DMS53 treated with DMSO at 0.1 percent for 48 hours (cell line): ENCODE measurements at regions not wholly inside any gene's neighbourhood (a gene's known extent, or its start where the extent isn't known, plus 50 kb on each side); places are given as distances from the start of the nearest gene placed in this dataset.
"Not testable (repeated sequence)": the region's sequence is repeated elsewhere in the genome, so short reads cannot be mapped to it uniquely, and the experiment has no call there.

Experiments used
- DNase-seq: peaks from one replicate; lab custom pipeline; 2025; ENCODE audit not compliant: unreplicated experiment; lab: John Stamatoyannopoulos, UW

GRCh38 chr15:26032162-26032846 is 169.2 kb upstream of the ATP10A start:
- no peak for DNase-seq

- not testable (repeated sequence) for DNase-seq
These were observed 166.5 kb upstream of the ATP10A start for GRCh38 chr15:26029586-26029985.

DNA sequence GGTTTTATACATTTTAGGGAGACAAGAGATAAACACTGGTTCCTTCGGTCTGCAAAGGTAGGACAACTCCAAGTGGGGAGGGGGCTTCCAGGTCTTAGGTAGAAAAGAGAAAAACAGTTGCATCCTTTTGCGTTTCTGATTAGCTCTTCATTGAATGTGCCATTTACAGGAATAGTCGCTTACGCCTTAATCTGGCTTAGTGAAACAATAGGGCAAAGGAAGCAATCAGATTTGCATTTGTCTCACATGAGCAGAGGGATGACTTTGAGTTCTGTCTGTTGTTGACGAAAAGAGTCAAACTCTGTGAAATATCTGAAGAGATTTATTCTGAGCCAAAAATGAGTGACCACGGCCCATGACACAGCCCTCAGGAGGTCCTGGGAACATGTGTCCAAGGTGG is 166.0 kb upstream of the ATP10A start:
- no peak for DNase-seq

DNA sequence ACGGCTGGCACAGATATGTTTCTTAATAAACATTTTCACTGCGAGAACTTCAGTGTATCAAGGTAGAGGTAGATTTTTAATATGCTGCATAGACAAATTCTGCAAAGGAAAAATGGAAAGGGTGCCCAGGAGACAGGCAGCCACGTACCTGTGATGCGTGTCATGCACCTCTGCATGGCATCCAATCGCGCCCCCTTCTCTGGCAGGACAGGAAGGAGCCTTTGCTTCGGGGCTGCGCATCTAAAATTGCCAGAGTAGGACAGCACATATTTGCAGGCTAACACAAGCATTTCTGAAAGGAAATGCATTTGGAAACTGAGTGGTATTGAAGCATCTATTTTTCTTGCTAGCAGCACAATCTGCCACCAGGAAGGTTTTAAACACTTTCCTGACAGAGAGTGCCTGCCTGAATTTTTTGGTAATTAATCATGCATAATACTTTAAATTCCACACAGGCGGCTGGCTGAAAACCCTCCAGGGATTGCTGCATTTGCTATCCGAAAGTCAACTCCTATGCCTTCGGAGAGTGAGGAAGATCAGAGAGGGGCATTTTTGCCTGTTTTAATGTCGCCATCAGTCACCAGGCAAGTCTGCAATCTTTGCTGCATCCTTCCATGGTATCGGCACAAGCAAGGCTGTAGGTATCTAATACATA is 165.1 kb upstream of the ATP10A start:
- no peak for DNase-seq

DNA sequence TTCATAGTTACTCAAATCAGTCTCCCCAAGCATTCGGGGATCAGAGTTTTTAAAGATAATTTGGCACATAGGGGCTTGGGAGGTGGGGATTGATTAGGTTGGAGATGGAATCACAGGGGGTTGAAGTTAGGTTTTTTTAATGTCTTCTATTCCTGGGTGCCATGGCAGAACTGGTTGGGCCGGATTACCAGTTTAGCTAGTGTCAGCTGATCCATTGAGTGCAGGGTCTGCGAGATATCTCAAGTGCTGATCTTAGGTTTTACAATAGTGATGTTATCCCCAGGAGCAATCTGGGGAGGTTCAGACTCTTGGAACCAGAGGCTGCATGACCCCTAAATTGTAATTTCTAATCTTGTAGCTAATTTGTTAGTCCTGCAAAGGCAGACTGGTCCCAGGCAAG is 163.5 kb upstream of the ATP10A start:
- not testable (repeated sequence) for DNase-seq

GRCh38 chr15:26024241-26024640 is 161.1 kb upstream of the ATP10A start:
- DNase-seq = no peak

- no peak for DNase-seq
These were observed 160.6 kb upstream of the ATP10A start for GRCh38 chr15:26023691-26024090.

DNA sequence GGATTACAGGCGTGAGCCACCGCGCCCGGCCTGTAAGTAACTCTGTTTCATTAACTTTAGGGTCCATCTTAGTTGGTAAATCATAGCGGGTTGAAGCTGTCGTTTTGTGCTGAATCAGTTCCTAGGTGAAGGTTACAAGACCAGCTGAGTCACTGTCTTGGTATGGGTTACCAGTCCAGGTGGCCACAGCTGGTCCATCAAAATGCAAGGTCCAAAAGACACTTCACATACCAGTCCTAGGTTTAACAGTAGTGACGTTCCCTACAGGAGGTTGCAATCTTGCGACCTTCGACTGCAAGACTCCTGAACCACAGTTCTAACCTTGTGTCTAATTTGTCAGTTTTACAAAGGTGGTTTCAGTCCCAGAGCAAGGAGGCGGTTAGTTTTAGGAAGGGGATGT is 160.1 kb upstream of the ATP10A start:
- DNase-seq = no peak

GRCh38 chr15:26020871-26021270 is 157.7 kb upstream of the ATP10A start:
- DNase-seq = no peak

DNA sequence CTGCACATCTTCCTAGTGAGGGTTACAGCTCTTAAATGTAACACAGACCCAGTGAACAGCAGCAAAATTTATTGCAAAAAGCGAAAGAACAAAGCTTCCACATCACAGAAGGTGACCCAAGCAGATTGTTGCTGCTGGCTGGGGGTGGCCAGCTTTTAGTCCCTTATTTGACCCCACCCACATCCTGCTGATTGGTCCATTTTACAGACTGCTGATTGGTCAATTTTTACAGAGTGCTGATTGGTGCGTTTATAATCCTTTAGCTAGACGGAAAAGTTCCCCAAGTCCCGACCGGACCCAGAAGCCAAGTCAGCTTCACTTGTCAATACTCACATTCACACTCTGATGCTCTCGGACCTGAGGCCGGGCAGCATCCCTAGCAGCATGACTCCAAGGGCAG is 154.5 kb upstream of the ATP10A start:
- DNase-seq = no peak

DNA sequence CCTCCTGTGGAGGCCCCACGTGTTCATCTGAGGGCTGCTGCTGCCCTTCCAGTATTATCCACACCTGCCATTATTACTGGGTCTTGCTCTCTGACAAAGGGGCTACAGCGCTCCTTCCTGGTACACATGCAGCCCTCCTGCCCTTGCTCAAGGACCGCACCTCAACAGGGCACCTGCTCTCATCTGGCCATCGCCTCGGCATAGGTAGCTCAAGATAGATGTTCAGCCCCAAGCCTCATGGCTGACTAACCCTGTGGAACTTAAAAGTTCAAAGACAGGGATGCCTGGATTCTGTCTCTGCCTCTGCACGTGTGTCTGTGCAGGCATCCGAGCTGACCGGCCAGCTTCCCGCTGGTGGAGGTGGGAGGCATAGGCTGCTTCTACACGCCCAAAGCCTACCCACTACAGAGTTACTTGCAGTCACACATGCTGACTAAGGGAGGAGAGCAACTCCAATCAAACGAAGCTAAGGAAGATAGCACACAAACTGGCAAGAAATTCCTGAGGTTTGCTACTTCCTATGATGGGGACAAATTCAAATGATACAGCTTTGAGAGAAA is 152.5 kb upstream of the ATP10A start:
- DNase-seq = no peak

DNA sequence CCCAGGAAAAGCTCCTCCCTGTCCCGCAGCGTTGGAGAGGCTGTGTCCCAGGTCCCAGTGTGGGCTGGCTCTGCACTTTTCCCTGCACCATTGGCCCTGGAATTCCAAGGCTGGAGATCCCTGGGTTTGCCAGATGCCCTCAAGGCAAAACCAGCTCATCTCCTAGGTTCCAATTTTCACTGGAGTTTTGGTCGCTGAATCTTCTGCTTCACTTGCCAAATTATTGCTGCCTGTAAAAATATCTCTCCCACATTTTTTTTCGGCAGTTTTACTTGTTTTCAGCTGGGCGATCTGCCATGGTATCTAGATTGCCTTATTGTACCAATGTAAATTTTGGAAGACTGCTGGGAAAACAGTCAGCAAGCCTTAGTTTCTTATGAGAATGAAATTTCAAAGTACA is 150.9 kb upstream of the ATP10A start:
- DNase-seq = no peak

GRCh38 chr15:26011916-26012315 is 148.8 kb upstream of the ATP10A start:
- no peak for DNase-seq

DNA sequence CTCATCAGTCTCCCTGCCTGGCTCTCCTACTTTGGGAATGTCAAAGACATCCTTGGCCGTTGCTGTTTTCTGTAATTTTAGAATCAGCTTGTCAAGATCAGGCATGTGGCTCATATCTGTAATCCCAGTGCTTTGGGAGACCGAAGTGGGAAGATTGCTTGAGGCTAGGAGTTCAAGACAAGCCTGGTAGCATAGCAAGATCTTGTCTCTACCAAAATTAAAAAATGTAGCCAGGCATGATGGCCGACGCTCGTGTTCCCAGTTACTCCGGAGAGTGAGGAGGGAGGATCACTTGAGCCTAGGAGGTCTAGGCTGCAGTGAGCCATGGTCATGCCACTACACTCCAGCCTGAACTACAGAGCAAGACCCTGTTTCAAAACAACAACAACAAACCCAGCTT is 144.0 kb upstream of the ATP10A start:
- no peak for DNase-seq

DNA sequence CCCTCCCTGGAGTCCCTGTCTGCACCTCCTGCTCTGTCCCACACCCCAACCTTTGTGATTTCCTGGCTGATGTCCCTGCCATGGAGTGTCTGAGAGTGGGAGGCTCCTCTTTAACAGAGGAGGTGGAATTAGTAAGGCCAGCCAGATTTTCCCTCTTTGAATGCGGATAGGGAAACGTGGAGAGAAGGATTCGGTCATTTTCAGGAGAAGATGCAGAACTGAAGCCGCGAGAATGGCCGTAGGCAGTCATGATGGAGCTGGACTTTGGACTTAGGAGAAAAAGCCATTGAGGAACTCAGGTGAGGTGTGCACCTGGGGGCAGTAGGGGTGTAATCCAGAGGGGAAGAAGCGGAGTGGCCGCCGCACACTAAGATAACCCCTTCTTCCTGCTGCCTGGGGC is 138.1 kb upstream of the ATP10A start:
- DNase-seq = no peak

GRCh38 chr15:25993506-25993905 is 130.4 kb upstream of the ATP10A start:
- no peak for DNase-seq

DNA sequence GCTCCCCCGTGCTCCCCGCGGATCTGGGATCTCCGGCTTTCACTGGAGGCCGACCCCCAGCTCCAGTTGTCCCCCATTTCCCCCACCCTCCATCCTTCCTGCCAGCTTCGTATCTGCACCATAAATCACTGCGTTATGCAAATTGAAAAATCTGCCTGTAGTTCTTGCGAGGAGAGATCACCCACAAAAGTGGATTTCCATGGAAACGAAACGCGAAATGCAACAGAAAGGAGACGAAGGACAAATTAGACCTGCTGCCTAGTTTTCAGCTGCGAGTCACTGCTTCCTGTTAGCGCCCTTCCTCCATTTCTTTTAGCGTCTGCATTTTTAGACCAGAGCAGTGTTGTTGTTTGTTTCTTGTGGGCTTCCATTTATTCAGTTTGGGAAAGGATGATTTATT is 127.1 kb upstream of the ATP10A start:
- DNase-seq = no peak

DNA sequence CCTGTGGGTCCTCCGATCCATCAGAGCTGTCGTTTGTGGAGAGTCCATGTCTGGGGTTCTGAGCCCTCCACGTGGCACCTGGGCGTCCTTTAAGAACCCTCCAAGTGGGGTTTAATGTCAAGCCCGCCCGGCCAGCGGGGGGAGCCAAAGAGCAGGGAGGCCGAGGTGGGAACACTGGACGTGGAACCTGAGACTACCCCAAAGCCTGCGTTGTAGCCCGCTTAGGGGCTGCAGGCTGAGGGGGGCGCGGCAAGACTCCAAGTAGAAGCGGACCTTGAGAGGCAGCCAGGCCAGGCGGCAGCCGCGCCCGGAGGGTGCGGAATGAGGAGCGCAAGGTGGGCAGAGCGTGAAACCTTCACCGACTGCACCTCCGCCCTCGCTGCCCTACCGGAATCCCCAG is 126.2 kb upstream of the ATP10A start:
- DNase-seq = no peak

- DNase-seq = not testable (repeated sequence)
These were observed 125.6 kb upstream of the ATP10A start for GRCh38 chr15:25988716-25989115.

- no peak for DNase-seq
These were observed 124.5 kb upstream of the ATP10A start for GRCh38 chr15:25987638-25988037.

- DNase-seq = no peak
These were observed 122.0 kb upstream of the ATP10A start for GRCh38 chr15:25985165-25985564.

- no peak for DNase-seq
These were observed 119.6 kb upstream of the ATP10A start for GRCh38 chr15:25982736-25983135.

DNA sequence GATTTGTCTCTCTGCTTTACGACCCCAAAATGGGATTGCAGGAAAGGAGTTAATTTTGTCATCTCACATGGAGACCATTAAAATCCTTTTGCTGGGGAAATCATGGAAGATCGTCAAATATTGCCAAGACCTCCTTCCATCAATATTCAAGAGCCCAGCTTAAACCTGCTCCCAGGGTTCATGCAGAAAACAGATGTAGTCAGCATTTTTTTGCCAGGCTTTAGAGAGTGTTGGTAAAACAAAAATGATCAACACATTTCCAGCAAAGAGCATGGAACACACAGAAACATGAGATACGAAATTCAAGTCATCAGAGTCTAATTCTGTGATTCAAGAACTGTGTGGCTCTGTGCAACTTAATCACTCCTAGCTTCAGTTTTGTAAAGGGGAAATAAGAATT is 118.0 kb upstream of the ATP10A start:
- no peak for DNase-seq
